Peyer's patch (tissue), 4 donors: ENCODE measurements at regions not wholly inside any gene's neighbourhood (a gene's known extent, or its start where the extent isn't known, plus 50 kb on each side); places are given as distances from the start of the nearest gene placed in this dataset.

Source experiments
- CTCF ChIP-seq, 6 experiments: fragments of 450-650 bp in 4 of 6; fragments of 200-600 bp in 2 of 6; sonication (generic) in 1 of 6; IDR thresholded peaks; one replicate each; pipeline ENCODE4 v1.5.1; 2017 to 2019; ENCODE audit warnings: antibody characterized with exemption in 6 of 6, mild to moderate bottlenecking in 3 of 6, moderate library complexity in 1 of 6
- POLR2A ChIP-seq, 2 donors: fragments of 450-650 bp; IDR thresholded peaks; one replicate each; pipeline ENCODE4 v1.5.1; 2017; ENCODE audit warnings: antibody characterized with exemption in 2 of 2, mild to moderate bottlenecking in 2 of 2, moderate library complexity in 2 of 2

- TF ChIP-seq POLR2A (IDR thresholded peaks at IDR 0.05) = no peak
- no peak for TF ChIP-seq CTCF (IDR thresholded peaks at IDR 0.05)
These were observed 212.6 kb downstream of the ACKR3 start for GRCh38 chr2:236781933-236782816.
